HUES6 (cell line): ENCODE measurements at regions not wholly inside any gene's neighbourhood (a gene's known extent, or its start where the extent isn't known, plus 50 kb on each side); places are given as distances from the start of the nearest gene placed in this dataset.

Experiments
- H3K27ac ChIP-seq: 2 replicates; pipeline ENCODE4 v1.7.0; 2013; ENCODE audit warnings: low read depth, mild to moderate bottlenecking, low read length, inconsistent platforms
- H3K27me3 ChIP-seq: 2 replicates; pipeline ENCODE4 v1.6.1; 2013; ENCODE audit warnings: low read length; ENCODE audit not compliant: control insufficient read depth, insufficient read depth
- H3K36me3 ChIP-seq: 2 replicates; pipeline ENCODE4 v1.6.1; 2013; ENCODE audit warnings: low read length; ENCODE audit not compliant: control insufficient read depth, insufficient read depth
- H3K4me1 ChIP-seq: 2 replicates; pipeline ENCODE4 v1.6.1; 2013; ENCODE audit warnings: low read length; ENCODE audit not compliant: control insufficient read depth, insufficient read depth
- H3K4me3 ChIP-seq: 2 replicates; pipeline ENCODE4 v1.5.1; 2013; ENCODE audit warnings: low read depth, low read length
- H3K9ac ChIP-seq: one replicate; pipeline ENCODE4 v1.6.1; 2013; ENCODE audit warnings: mild to moderate bottlenecking, low read length
- H3K9me3 ChIP-seq: 2 replicates; pipeline ENCODE4 v1.6.1; 2013; ENCODE audit warnings: low read depth, low read length; ENCODE audit not compliant: control insufficient read depth, insufficient read depth

GRCh38 chr15:47924381-47924780 lies 196.4 kb upstream of the SLC24A5 start:
- no peaks in the 10 kb centered on the region for H3K4me1 ChIP-seq
- no peak overlapping the region for H3K9ac ChIP-seq
- no peaks in the 10 kb centered on the region for H3K9me3 ChIP-seq
- H3K27me3 ChIP-seq, result no peaks in the 10 kb centered on the region
- no peak overlapping the region for H3K4me3 ChIP-seq
- H3K27ac ChIP-seq, result no peak overlapping the region
- no peaks in the 10 kb centered on the region for H3K36me3 ChIP-seq

- Histone ChIP-seq H3K36me3 (no peaks in the 10 kb centered on the region), H3K4me3 (no peak overlapping the region), H3K9ac (no peak overlapping the region), H3K27ac (no peak overlapping the region), H3K9me3 (no peaks in the 10 kb centered on the region), H3K4me1 (peaks cover 5% of the 10 kb centered on the region; the same call in 1 of the 2 replicates), H3K27me3 (no peaks in the 10 kb centered on the region)
Measured at GRCh38 chr15:47929138-47929803, 191.5 kb upstream of the SLC24A5 start.

DNA sequence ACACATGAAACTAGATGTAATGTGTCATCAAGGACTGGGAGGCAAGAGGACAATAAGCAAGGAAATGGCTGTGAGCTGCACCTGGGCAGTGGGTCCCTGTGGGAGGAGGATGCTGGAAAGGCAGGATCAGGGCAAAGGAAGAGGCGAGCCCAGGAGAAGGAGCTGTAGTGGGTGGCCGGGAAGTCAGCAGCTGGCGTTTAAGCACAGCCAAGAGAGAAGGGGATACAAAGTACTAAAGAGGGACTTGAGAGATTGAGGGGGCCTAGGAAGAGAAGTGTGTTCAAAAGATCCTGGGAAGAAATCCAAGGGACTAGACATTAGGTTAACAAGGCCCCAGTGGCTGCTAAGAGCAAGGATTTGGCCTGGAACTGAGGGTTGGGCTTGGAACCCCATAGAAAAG lies 188.5 kb upstream of the SLC24A5 start:
- Histone ChIP-seq H3K27ac (no peak overlapping the region), H3K36me3 (no peaks in the 10 kb centered on the region), H3K4me3 (no peak overlapping the region), H3K4me1 (peaks cover 5% of the 10 kb centered on the region; the same call in 1 of the 2 replicates), H3K9ac (no peak overlapping the region), H3K9me3 (no peaks in the 10 kb centered on the region), H3K27me3 (no peaks in the 10 kb centered on the region)

DNA sequence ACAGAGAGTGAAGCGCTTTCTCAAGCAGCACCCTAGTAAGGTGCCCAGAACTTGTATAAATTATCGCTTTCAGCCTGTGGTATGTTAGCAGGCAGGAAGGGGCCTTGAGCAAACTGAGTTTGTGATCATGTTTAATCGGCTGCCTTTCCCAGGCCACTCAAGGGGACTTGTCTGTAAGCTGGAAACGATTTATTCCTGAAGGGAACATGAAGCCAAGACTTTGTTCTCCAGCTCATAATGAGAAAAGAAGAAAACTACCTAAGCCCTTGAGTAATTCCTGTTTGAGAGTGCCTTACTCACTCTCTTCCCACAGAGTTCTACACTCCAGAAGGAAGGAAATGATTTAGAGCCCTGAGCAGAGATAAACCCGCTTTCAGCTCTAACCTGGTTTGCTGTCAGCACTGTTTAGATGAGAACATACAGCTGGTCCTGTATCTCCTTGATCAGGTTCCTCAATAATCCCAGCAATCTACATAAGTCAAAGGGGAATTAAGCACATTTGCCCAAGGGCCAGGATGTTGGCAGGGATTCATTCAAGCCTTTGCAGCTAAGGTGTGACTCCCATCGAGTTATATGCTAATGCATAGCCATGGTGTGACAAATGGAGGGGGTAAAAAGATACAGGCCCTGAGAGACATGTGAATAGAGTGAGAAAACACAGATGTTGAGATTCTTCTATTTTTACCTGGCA lies 187.7 kb upstream of the SLC24A5 start:
- Histone ChIP-seq H3K27me3 (no peaks in the 10 kb centered on the region), H3K4me3 (no peak overlapping the region), H3K9me3 (no peaks in the 10 kb centered on the region), H3K9ac (no peak overlapping the region), H3K4me1 (peaks cover 5% of the 10 kb centered on the region; the same call in 1 of the 2 replicates), H3K27ac (no peak overlapping the region), H3K36me3 (no peaks in the 10 kb centered on the region)

GRCh38 chr15:47933865-47934264 lies 186.9 kb upstream of the SLC24A5 start:
- Histone ChIP-seq H3K9me3 (no peaks in the 10 kb centered on the region), H3K36me3 (no peaks in the 10 kb centered on the region), H3K27ac (no peak overlapping the region), H3K27me3 (no peaks in the 10 kb centered on the region), H3K9ac (no peak overlapping the region), H3K4me1 (peaks cover 5% of the 10 kb centered on the region; the same call in 1 of the 2 replicates), H3K4me3 (no peak overlapping the region)

DNA sequence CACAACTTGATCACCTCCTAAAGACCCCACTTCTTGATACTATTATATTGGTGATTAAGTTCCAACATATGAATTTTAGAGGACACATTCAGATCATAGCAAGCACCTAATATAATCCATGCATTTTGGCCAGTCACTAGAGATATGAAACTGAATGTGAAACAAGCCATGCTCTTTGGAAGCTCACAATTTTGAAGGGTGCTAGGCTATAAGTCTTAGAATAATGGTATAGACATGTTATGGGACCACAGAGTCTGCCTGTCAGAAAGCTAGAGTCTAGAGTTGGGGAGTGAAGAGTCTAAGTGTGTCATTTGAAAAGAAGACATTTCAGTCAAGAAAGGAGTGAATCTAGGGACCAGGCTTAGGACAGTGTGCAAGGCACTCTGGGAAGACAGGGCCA lies 186.4 kb upstream of the SLC24A5 start:
- no peaks in the 10 kb centered on the region for H3K9me3 ChIP-seq
- no peak overlapping the region for H3K4me3 ChIP-seq
- no peaks in the 10 kb centered on the region for H3K36me3 ChIP-seq
- peaks cover 5% of the 10 kb centered on the region; the same call in 1 of the 2 replicates for H3K4me1 ChIP-seq
- no peak overlapping the region for H3K9ac ChIP-seq
- H3K27me3 ChIP-seq, result no peaks in the 10 kb centered on the region
- H3K27ac ChIP-seq, result no peak overlapping the region

GRCh38 chr15:47937834-47938233 lies 183.0 kb upstream of the SLC24A5 start:
- Histone ChIP-seq H3K27ac (no peak overlapping the region), H3K36me3 (no peaks in the 10 kb centered on the region), H3K4me3 (no peak overlapping the region), H3K4me1 (peaks cover 5% of the 10 kb centered on the region; the same call in 1 of the 2 replicates), H3K9ac (no peak overlapping the region), H3K9me3 (no peaks in the 10 kb centered on the region), H3K27me3 (no peaks in the 10 kb centered on the region)

DNA sequence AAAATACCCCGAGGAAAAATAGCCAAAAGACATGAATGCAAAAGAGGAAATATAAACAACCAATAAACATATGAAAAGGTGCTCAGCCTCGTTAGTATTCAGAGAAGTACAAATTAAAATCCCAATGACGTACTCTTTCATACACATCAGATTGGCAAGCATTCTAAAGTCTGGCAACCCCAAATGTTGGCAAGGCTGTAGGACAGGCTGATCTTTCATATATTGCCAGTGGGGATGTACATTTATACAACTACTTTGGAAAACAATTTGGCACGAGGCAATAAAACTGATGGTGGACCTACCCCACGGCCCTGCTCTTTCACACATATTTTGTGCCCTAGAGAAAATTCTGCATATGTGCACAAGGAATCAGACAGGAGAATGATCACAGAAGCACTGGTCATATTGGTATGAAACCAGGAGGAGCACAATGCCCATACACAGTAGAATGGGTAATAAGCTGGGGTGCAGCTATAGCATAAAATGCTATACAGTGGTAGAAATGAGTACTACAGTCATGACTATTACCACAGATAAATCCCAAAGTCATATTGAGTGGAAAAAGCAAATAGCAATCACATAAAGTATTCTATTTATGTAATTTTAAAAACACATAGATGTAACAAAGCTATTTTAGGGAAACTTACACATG lies 176.0 kb upstream of the SLC24A5 start:
- Histone ChIP-seq H3K36me3 (no peaks in the 10 kb centered on the region), H3K27me3 (no peaks in the 10 kb centered on the region), H3K4me1 (no peaks in the 10 kb centered on the region), H3K9me3 (no peaks in the 10 kb centered on the region), H3K9ac (no peak overlapping the region), H3K4me3 (no peak overlapping the region), H3K27ac (no peak overlapping the region)

DNA sequence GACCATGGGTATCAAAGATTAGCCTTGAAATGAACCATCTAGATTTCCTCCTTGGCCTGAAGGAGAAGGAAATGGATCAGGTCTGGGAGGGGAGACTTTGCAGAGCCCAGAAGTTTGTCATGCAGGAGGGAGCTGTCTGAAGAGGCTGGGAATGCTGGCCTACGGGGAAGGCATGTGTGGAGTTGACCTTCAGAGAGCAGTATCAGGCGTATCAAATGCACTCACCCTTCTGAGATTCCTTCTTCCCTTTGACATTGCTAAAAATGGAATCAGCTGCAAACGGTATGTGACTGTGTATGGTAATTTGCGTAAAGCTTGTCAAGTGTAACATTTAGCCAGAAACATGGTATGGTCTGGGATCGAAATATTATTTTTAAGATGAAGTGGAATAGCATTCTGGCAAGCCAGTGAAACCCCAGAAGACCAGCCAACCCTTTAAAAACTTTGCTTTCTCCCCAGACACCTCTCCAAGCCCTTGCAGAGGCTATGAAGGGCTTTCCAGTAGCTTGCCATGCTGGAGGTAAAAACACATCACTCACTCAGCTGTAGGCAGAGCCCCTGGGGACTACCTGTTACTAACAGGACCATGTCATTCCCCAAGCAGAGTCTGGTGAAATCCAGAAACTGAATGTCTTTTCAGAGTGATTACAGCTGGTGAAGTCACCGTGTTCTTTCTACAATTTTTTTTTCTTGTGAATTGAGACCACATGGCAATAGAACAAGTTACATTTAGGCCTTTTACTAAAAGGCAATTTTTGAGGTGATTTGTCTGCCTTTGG lies 174.7 kb upstream of the SLC24A5 start:
- Histone ChIP-seq H3K9ac (no peak overlapping the region), H3K27me3 (no peaks in the 10 kb centered on the region), H3K9me3 (no peaks in the 10 kb centered on the region), H3K36me3 (no peaks in the 10 kb centered on the region), H3K4me3 (no peak overlapping the region), H3K4me1 (0 out of 2 replicates have a peak, but pooled peaks cover 4% of the 10 kb centered on the region), H3K27ac (no peak overlapping the region)

DNA sequence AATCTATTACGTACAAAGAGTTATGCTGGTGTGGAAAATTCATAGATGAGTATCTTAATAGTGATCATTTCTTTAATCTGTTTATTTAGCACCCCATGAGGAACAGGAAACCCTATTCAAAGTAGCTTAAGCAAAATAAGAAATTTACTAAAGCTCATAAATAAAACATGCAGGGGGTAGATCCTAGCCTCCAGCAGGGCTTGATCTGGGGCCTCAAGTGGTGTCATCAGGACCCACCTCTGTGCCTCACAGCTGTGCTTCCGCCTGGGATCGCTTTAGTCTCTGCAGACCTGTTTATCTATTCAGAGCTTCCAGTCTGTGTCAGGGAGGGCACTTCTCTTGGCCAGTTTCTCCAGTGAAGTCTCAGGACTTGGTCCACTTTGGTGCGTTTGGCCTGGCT lies 171.0 kb upstream of the SLC24A5 start:
- no peak overlapping the region for H3K9ac ChIP-seq
- H3K36me3 ChIP-seq, result no peaks in the 10 kb centered on the region
- no peak overlapping the region for H3K27ac ChIP-seq
- H3K9me3 ChIP-seq, result no peaks in the 10 kb centered on the region
- H3K4me1 ChIP-seq, result peaks cover 10% of the 10 kb centered on the region
- H3K4me3 ChIP-seq, result no peak overlapping the region
- no peaks in the 10 kb centered on the region for H3K27me3 ChIP-seq
